SK-N-MC (cell line): ENCODE measurements at regions not wholly inside any gene's neighbourhood (a gene's known extent, or its start where the extent isn't known, plus 50 kb on each side); places are given as distances from the start of the nearest gene placed in this dataset.

ENCODE experiments used
- EZH2 ChIP-seq: fragments of 200-600 bp; sonication (generic); IDR thresholded peaks from one replicate; pipeline ENCODE4 v1.6.1; 2017; ENCODE audit warnings: antibody characterized with exemption
- FOXP2 ChIP-seq: optimal IDR thresholded peaks from 2 replicates; pipeline ENCODE3; 2011; ENCODE audit warnings: mild to moderate bottlenecking, moderate library complexity; ENCODE audit not compliant: insufficient read depth; ENCODE audit errors: extremely low read length, control extremely low read depth
- POLR2AphosphoS5 ChIP-seq: IDR thresholded peaks from 2 replicates; pipeline ENCODE4 v1.6.1; 2012; ENCODE audit warnings: mild to moderate bottlenecking, low read depth, low read length, borderline replicate concordance

DNA sequence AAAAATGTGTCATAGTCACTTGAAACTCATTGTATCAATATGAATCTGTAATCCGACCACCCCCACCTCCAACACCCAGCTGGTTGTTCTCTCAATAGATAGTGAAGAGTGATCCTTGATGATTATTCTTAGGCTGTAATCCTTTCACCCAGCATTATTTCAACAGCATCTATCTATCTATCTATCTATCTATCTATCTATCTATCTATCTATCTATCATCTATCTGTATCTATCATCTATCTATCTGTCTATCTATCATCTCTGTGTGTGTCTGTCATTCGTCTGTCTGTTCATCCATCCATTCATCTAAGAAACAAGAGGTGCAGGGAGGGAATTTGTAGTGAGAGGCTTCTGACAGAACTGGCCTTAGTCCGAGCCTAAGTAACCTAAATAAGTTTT lies 78.7 kb upstream of the IGSF10 start:
- TF ChIP-seq POLR2AphosphoS5 (no peak), EZH2 (no peak), FOXP2 (no peak)
